ENCODE measurements at regions not wholly inside any gene's neighbourhood (a gene's known extent, or its start where the extent isn't known, plus 50 kb on each side); places are given as distances from the start of the nearest gene placed in this dataset.
"Not testable (repeated sequence)": the region's sequence is repeated elsewhere in the genome, so short reads cannot be mapped to it uniquely, and the experiment has no call there.

DNA sequence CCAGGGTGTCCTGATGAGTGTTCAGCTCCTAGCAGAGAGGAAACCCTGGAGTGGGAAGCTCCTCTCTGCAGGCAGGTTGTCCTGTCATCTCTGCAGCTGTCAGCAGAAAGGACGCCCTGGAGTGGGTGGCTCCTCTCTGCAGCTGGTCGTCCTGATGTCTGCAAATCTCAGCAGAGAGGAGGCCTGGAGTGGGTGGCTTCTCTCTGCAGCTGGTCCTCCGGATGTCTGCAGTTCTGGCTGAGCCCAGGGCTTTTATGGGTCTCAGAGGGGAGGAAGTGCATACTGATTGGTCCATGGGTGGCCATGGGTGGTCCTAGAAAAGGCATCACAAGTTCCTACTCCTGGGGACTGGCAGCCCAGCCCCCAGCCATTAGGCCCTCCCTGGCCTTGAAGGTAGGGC is 102.6 kb upstream of the BNIP2 start:
- in situ Hi-C loops (cut with MboI; ENCODE audit: low sequenced_read_pairs in 4 of 4): no loop called here
- Histone ChIP-seq H3K27ac (no peak overlapping the region), H3K4me3 (no peak overlapping the region), H3K36me3 (no peaks in the 10 kb centered on the region), H3K4me1 (peaks cover 0 to 4% of the 10 kb centered on the region in 2 donors), H3K9me3 (no peaks in the 10 kb centered on the region), H3K27me3 (peaks cover 0 to 18% (median 4%) of the 10 kb centered on the region in 3 donors)
- no peak for ATAC-seq
- no peak for DNase-seq
- intact Hi-C loops (cut with DNase I; ENCODE audit: low total_unique reads): no loop called here
- TF ChIP-seq POLR2A (IDR thresholded peaks at IDR 0.05) (no peak), CTCF (IDR thresholded peaks at IDR 0.05 in 4 of 5, conservative IDR thresholded peaks at IDR 0.05 in 1 of 5) (no peak)

DNA sequence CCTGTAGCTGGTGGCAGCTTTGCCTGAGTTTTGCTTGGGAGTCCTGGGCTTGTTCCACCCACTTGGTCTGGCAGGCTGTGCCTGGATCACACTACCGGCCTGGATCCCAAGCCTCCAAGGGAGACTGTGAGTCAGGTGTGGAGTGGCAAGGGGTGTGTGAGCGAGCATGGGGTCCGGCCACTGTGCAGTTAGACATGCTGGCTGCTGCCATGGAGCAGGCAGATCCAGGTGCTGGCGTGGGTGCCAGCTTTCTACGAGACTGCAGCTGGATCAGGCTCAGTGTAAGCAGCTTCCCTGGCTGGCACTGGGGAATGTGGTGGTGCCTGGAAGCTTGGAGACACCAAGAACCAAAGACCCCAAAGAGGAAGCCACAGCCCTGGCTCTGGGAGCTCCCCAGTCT is 102.0 kb upstream of the BNIP2 start:
- no peak for TF ChIP-seq POLR2A (IDR thresholded peaks at IDR 0.05)
- H3K4me1 ChIP-seq: peaks cover 0 to 4% of the 10 kb centered on the region in 2 donors
- intact Hi-C loops (cut with DNase I; ENCODE audit: low total_unique reads): no loop called here
- no peak for ATAC-seq
- no peak overlapping the region for H3K4me3 ChIP-seq
- no peak overlapping the region for H3K27ac ChIP-seq
- peaks cover 0 to 18% (median 4%) of the 10 kb centered on the region in 3 donors for H3K27me3 ChIP-seq
- in situ Hi-C loops (cut with MboI; ENCODE audit: low sequenced_read_pairs in 4 of 4): no loop called here
- H3K36me3 ChIP-seq: no peaks in the 10 kb centered on the region
- DNase-seq: no peak
- H3K9me3 ChIP-seq: no peaks in the 10 kb centered on the region

- in situ Hi-C loops (cut with MboI; ENCODE audit: low sequenced_read_pairs in 4 of 4); intact Hi-C loops (cut with DNase I; ENCODE audit: low total_unique reads); DNase-seq; H3K36me3 ChIP-seq; ATAC-seq; H3K4me1 ChIP-seq; H3K27ac ChIP-seq; H3K9me3 ChIP-seq; H3K4me3 ChIP-seq: not testable (repeated sequence)
- H3K27me3 ChIP-seq: peaks cover 0 to 10% (median 0%) of the 10 kb centered on the region in 3 donors
These were observed 97.3 kb upstream of the BNIP2 start for GRCh38 chr15:59786466-59786865.

DNA sequence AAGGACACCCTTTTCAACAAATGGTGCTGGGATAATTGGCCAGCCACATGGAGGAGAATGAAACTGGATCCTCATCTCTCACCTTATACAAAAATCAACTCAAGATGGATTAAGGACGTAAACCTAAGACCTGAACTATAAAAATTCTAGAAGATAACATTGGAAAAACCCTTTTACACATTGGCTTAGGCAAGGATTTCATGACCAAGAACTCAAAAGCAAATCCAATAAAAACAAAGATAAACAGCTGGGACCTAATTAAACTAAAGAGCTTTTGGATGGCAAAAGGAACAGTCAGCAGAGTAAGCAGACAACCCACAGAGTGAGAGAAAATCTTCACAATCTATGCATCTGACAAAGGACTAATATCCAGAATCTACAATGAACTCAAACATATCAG is 96.9 kb upstream of the BNIP2 start:
- H3K4me3 ChIP-seq; H3K27me3 ChIP-seq; in situ Hi-C loops (cut with MboI; ENCODE audit: low sequenced_read_pairs in 4 of 4); DNase-seq; H3K27ac ChIP-seq; ATAC-seq; H3K9me3 ChIP-seq; H3K36me3 ChIP-seq; intact Hi-C loops (cut with DNase I; ENCODE audit: low total_unique reads); H3K4me1 ChIP-seq: not testable (repeated sequence)

DNA sequence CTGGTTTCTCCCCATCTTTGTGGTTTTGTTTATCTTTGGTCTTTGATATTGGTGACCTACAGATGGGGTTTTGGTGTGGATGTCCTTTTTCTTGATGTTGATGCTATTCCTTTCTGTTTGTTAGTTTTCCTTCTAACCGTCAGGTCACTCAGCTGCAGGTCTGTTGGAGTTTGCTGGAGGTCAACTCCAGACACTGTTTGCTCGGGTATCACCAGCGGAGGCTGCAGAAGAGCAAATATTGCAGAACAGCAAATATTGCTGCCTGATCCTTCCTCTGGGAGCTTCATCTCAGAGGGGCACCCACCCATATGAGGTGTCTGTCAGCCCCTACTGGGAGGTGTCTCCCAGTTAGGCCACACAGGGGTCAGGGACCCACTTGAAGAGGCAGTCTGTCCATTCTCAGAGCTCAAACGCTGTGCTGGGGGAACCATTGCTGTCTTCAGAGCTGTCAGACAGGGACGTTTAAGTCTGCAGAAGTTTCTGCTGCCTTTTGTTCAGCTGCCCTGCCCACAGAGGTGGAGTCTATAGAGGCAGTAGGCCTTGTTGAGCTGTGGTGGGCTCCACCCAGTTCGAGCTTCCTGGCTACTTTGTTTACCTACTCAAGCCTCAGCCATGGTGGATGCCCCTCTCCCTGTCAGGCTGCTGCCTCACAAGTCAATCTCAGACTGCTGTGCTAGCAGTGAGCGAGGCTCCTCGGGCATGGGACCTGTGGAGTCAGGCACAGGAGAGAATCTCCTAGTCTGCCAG is 94.8 kb upstream of the BNIP2 start:
- ATAC-seq; H3K4me3 ChIP-seq; in situ Hi-C loops (cut with MboI; ENCODE audit: low sequenced_read_pairs in 4 of 4): not testable (repeated sequence)

GRCh38 chr15:59779110-59779509 is 90.0 kb upstream of the BNIP2 start:
- in situ Hi-C loops (cut with MboI; ENCODE audit: low sequenced_read_pairs in 4 of 4) (no loop called here), intact Hi-C loops (cut with DNase I; ENCODE audit: low total_unique reads) (no loop called here)
- no peaks in the 10 kb centered on the region for H3K4me1 ChIP-seq
- no peak for DNase-seq
- no peaks in the 10 kb centered on the region for H3K36me3 ChIP-seq
- no peaks in the 10 kb centered on the region for H3K27me3 ChIP-seq
- TF ChIP-seq CTCF (IDR thresholded peaks at IDR 0.05 in 4 of 5, conservative IDR thresholded peaks at IDR 0.05 in 1 of 5): no peak
- H3K9me3 ChIP-seq: no peaks in the 10 kb centered on the region
- H3K4me3 ChIP-seq: no peak overlapping the region
- no peak for ATAC-seq
- H3K27ac ChIP-seq: no peak overlapping the region

More for the DNA sequence above, 94.8 kb upstream of the BNIP2 start:
- intact Hi-C loops (cut with DNase I; ENCODE audit: low total_unique reads); DNase-seq; H3K4me1 ChIP-seq; H3K36me3 ChIP-seq; H3K9me3 ChIP-seq; H3K27me3 ChIP-seq; H3K27ac ChIP-seq: not testable (repeated sequence)

DNA sequence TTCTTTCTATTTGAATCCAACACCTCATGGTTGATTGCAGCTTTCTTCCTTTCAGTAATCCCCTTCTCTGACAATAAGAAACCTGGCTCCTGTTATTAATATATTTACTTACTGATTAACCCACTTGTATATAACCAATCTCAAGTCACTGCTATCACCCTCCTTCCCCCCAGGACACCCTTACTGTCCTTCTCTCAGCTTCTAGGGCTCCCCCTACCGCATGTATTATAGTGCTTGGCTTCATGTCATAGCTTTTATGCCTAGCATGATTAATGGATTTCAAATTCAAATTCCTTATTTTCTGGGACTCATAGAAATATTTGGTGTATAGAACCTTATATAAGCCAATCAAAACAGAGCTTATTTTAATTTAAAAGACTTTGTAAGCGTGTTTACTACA is 75.7 kb upstream of the BNIP2 start:
- no peak for TF ChIP-seq CTCF (IDR thresholded peaks at IDR 0.05 in 4 of 5, conservative IDR thresholded peaks at IDR 0.05 in 1 of 5)
- no peak for TF ChIP-seq POLR2A (IDR thresholded peaks at IDR 0.05)
- DNase-seq (no peak), ATAC-seq (no peak)
- H3K27me3 ChIP-seq: no peaks in the 10 kb centered on the region
- H3K27ac ChIP-seq: no peak overlapping the region
- no peaks in the 10 kb centered on the region for H3K4me1 ChIP-seq
- no peaks in the 10 kb centered on the region for H3K9me3 ChIP-seq
- intact Hi-C loops (cut with DNase I; ENCODE audit: low total_unique reads): no loop called here
- in situ Hi-C loops (cut with MboI; ENCODE audit: low sequenced_read_pairs in 4 of 4): no loop called here
- no peaks in the 10 kb centered on the region for H3K36me3 ChIP-seq
- no peak overlapping the region for H3K4me3 ChIP-seq

Data from gastrocnemius medialis (tissue), 4 donors.